Activated CD4-positive, alpha-beta T cell treated with anti-CD3 and anti-CD28 coated beads, Interleukin-2, amount 10 ng/mL, durations not matched to agents 7 days and 5 days (primary cell): ENCODE measurements at regions not wholly inside any gene's neighbourhood (a gene's known extent, or its start where the extent isn't known, plus 50 kb on each side); places are given as distances from the start of the nearest gene placed in this dataset.
"Not testable (repeated sequence)": the region's sequence is repeated elsewhere in the genome, so short reads cannot be mapped to it uniquely, and the experiment has no call there.

ENCODE experiments used
- CTCF ChIA-PET: fragments of 350-600 bp; sonication (Branson Sonifier 250); formaldehyde crosslinking; loops from one replicate; lab custom pipeline; 2021; ENCODE audit warnings: antibody characterized with exemption; lab: Charles Lee
- POLR2A ChIA-PET: fragments of 350-600 bp; sonication (Branson Sonifier 250); formaldehyde crosslinking; loops from one replicate; lab custom pipeline; 2021; ENCODE audit warnings: antibody characterized with exemption; lab: Charles Lee
- DNase-seq: peaks from one replicate; pipeline ENCODE4 v3.0.0-alpha.2; 2020
- H3K27ac Mint-ChIP-seq: one replicate; pipeline ENCODE4 v1.8.0; 2021; ENCODE audit warnings: mild to moderate bottlenecking, moderate library complexity, mixed read lengths
- H3K27me3 Mint-ChIP-seq: one replicate; pipeline ENCODE4 v1.8.0; 2021; ENCODE audit warnings: mixed read lengths
- H3K36me3 Mint-ChIP-seq: one replicate; pipeline ENCODE4 v1.8.0; 2021; ENCODE audit warnings: low read depth, mixed read lengths
- H3K4me1 Mint-ChIP-seq: one replicate; pipeline ENCODE4 v1.8.0; 2021; ENCODE audit warnings: mixed read lengths
- H3K4me3 Mint-ChIP-seq: one replicate; pipeline ENCODE4 v1.8.0; 2021; ENCODE audit warnings: mild to moderate bottlenecking, moderate library complexity, mixed read lengths
- H3K9me3 Mint-ChIP-seq: one replicate; pipeline ENCODE4 v1.8.0; 2021; ENCODE audit warnings: mixed read lengths

GRCh38 chr5:10016559-10016958 is 233.1 kb downstream of the ATPSCKMT start:
- H3K9me3 Mint-ChIP-seq, POLR2A ChIA-PET, H3K4me3 Mint-ChIP-seq, H3K4me1 Mint-ChIP-seq, H3K27ac Mint-ChIP-seq, CTCF ChIA-PET, DNase-seq, H3K36me3 Mint-ChIP-seq, H3K27me3 Mint-ChIP-seq: not testable (repeated sequence)

GRCh38 chr5:10015681-10016080 is 234.0 kb downstream of the ATPSCKMT start:
- H3K4me3 Mint-ChIP-seq, H3K27ac Mint-ChIP-seq, H3K27me3 Mint-ChIP-seq, H3K4me1 Mint-ChIP-seq, H3K9me3 Mint-ChIP-seq, CTCF ChIA-PET, DNase-seq, H3K36me3 Mint-ChIP-seq, POLR2A ChIA-PET: not testable (repeated sequence)

- no peak overlapping the region for H3K27ac Mint-ChIP-seq
- H3K9me3 Mint-ChIP-seq: no peaks in the 10 kb centered on the region
- no peaks in the 10 kb centered on the region for H3K4me1 Mint-ChIP-seq
- no peak overlapping the region for H3K4me3 Mint-ChIP-seq
- POLR2A ChIA-PET: no interaction called here
- no peak for DNase-seq
- CTCF ChIA-PET: no interaction called here
- no peaks in the 10 kb centered on the region for H3K27me3 Mint-ChIP-seq
- H3K36me3 Mint-ChIP-seq: no peaks in the 10 kb centered on the region
Observed at GRCh38 chr5:10009802-10010201, 239.9 kb downstream of the ATPSCKMT start.

GRCh38 chr5:9987101-9987500 is 262.6 kb downstream of the ATPSCKMT start:
- Mint-ChIP-seq H3K27ac (no peak overlapping the region), H3K27me3 (no peaks in the 10 kb centered on the region), H3K4me3 (no peak overlapping the region), H3K4me1 (no peaks in the 10 kb centered on the region), H3K9me3 (peaks cover 4% of the 10 kb centered on the region), H3K36me3 (no peaks in the 10 kb centered on the region)
- DNase-seq: no peak
- CTCF ChIA-PET: no interaction called here
- POLR2A ChIA-PET: no interaction called here

GRCh38 chr5:9977070-9977469 is 272.6 kb downstream of the ATPSCKMT start:
- Mint-ChIP-seq H3K4me1 (no peaks in the 10 kb centered on the region), H3K27me3 (no peaks in the 10 kb centered on the region), H3K36me3 (no peaks in the 10 kb centered on the region), H3K9me3 (no peaks in the 10 kb centered on the region), H3K27ac (no peak overlapping the region), H3K4me3 (no peak overlapping the region)
- POLR2A ChIA-PET: no interaction called here
- no peak for DNase-seq
- CTCF ChIA-PET: no interaction called here

- Mint-ChIP-seq H3K4me3 (no peak overlapping the region), H3K9me3 (no peaks in the 10 kb centered on the region), H3K36me3 (no peaks in the 10 kb centered on the region), H3K4me1 (no peaks in the 10 kb centered on the region), H3K27me3 (no peaks in the 10 kb centered on the region), H3K27ac (no peak overlapping the region)
- ChIA-PET POLR2A (no interaction called here), CTCF (no interaction called here)
- DNase-seq: no peak
Observed at GRCh38 chr5:9976621-9977020, 273.1 kb downstream of the ATPSCKMT start.

- no peak for DNase-seq
- POLR2A ChIA-PET: no interaction called here
- Mint-ChIP-seq H3K9me3 (no peaks in the 10 kb centered on the region), H3K27me3 (no peaks in the 10 kb centered on the region), H3K4me1 (no peaks in the 10 kb centered on the region), H3K36me3 (no peaks in the 10 kb centered on the region), H3K27ac (no peak overlapping the region), H3K4me3 (no peak overlapping the region)
- CTCF ChIA-PET: no interaction called here
Observed at GRCh38 chr5:9972059-9972458, 277.6 kb downstream of the ATPSCKMT start.

- H3K4me3 Mint-ChIP-seq: no peak overlapping the region
- no peaks in the 10 kb centered on the region for H3K9me3 Mint-ChIP-seq
- H3K27ac Mint-ChIP-seq: no peak overlapping the region
- DNase-seq: no peak
- no peaks in the 10 kb centered on the region for H3K4me1 Mint-ChIP-seq
- no peaks in the 10 kb centered on the region for H3K36me3 Mint-ChIP-seq
- H3K27me3 Mint-ChIP-seq: no peaks in the 10 kb centered on the region
- ChIA-PET CTCF (no interaction called here), POLR2A (no interaction called here)
Observed at GRCh38 chr5:9971301-9971700, 278.4 kb downstream of the ATPSCKMT start.

GRCh38 chr5:9958914-9959313 is 290.8 kb downstream of the ATPSCKMT start:
- ChIA-PET POLR2A (no interaction called here), CTCF (no interaction called here)
- no peak overlapping the region for H3K4me3 Mint-ChIP-seq
- no peaks in the 10 kb centered on the region for H3K4me1 Mint-ChIP-seq
- no peak overlapping the region for H3K27ac Mint-ChIP-seq
- H3K27me3 Mint-ChIP-seq: no peaks in the 10 kb centered on the region
- H3K36me3 Mint-ChIP-seq: no peaks in the 10 kb centered on the region
- H3K9me3 Mint-ChIP-seq: peaks cover 6% of the 10 kb centered on the region
- no peak for DNase-seq

- no peaks in the 10 kb centered on the region for H3K36me3 Mint-ChIP-seq
- POLR2A ChIA-PET: no interaction called here
- DNase-seq: no peak
- H3K27ac Mint-ChIP-seq: no peak overlapping the region
- peaks cover 6% of the 10 kb centered on the region for H3K9me3 Mint-ChIP-seq
- H3K4me3 Mint-ChIP-seq: no peak overlapping the region
- CTCF ChIA-PET: no interaction called here
- no peaks in the 10 kb centered on the region for H3K27me3 Mint-ChIP-seq
- no peaks in the 10 kb centered on the region for H3K4me1 Mint-ChIP-seq
Observed at GRCh38 chr5:9957214-9957613, 292.5 kb downstream of the ATPSCKMT start.

- Mint-ChIP-seq H3K36me3 (no peaks in the 10 kb centered on the region), H3K27me3 (no peaks in the 10 kb centered on the region), H3K9me3 (peaks cover 4% of the 10 kb centered on the region), H3K4me1 (no peaks in the 10 kb centered on the region), H3K27ac (no peak overlapping the region), H3K4me3 (no peak overlapping the region)
- ChIA-PET CTCF (no interaction called here), POLR2A (no interaction called here)
- no peak for DNase-seq
Observed at GRCh38 chr5:9956725-9957124, 293.0 kb downstream of the ATPSCKMT start.

- Mint-ChIP-seq H3K9me3 (peaks cover 2% of the 10 kb centered on the region), H3K36me3 (no peaks in the 10 kb centered on the region), H3K4me3 (no peak overlapping the region), H3K27ac (no peak overlapping the region), H3K4me1 (no peaks in the 10 kb centered on the region), H3K27me3 (no peaks in the 10 kb centered on the region)
- no peak for DNase-seq
- ChIA-PET CTCF (no interaction called here), POLR2A (no interaction called here)
Observed at GRCh38 chr5:9955586-9955985, 294.1 kb downstream of the ATPSCKMT start.

- no peaks in the 10 kb centered on the region for H3K27me3 Mint-ChIP-seq
- DNase-seq: no peak
- peaks cover 2% of the 10 kb centered on the region for H3K9me3 Mint-ChIP-seq
- POLR2A ChIA-PET: no interaction called here
- H3K27ac Mint-ChIP-seq: no peak overlapping the region
- H3K4me3 Mint-ChIP-seq: no peak overlapping the region
- H3K36me3 Mint-ChIP-seq: no peaks in the 10 kb centered on the region
- CTCF ChIA-PET: no interaction called here
- H3K4me1 Mint-ChIP-seq: no peaks in the 10 kb centered on the region
Observed at GRCh38 chr5:9954869-9955268, 294.8 kb downstream of the ATPSCKMT start.

GRCh38 chr5:9953691-9954090 is 296.0 kb downstream of the ATPSCKMT start:
- Mint-ChIP-seq H3K4me3 (no peak overlapping the region), H3K4me1 (no peaks in the 10 kb centered on the region), H3K27ac (no peak overlapping the region), H3K27me3 (no peaks in the 10 kb centered on the region), H3K9me3 (no peaks in the 10 kb centered on the region), H3K36me3 (no peaks in the 10 kb centered on the region)
- ChIA-PET POLR2A (no interaction called here), CTCF (no interaction called here)
- no peak for DNase-seq
